Smooth muscle cell (in vitro differentiated cells): ENCODE measurements at regions not wholly inside any gene's neighbourhood (a gene's known extent, or its start where the extent isn't known, plus 50 kb on each side); places are given as distances from the start of the nearest gene placed in this dataset.

Experiments used
- DNase-seq: peaks from one replicate; lab custom pipeline; 2025; ENCODE audit not compliant: unreplicated experiment; lab: John Stamatoyannopoulos, UW
- H2AFZ ChIP-seq: fragments of 200-600 bp; sonication (generic); 2 replicates; pipeline ENCODE4 v1.6.0; 2016; ENCODE audit warnings: antibody characterized with exemption, low read depth, mild to moderate bottlenecking
- H3F3A ChIP-seq: fragments of 200-600 bp; sonication (generic); 2 replicates; pipeline ENCODE4 v1.6.0; 2017; ENCODE audit warnings: antibody characterized with exemption, low read depth
- H3K27ac ChIP-seq: fragments of 200-600 bp; sonication (generic); 2 replicates; pipeline ENCODE4 v1.5.1; 2016; ENCODE audit warnings: low read depth, mild to moderate bottlenecking
- H3K27me3 ChIP-seq: fragments of 200-600 bp; sonication (generic); 2 replicates; pipeline ENCODE4 v1.6.1; 2016; ENCODE audit warnings: low read depth, mild to moderate bottlenecking
- H3K36me3 ChIP-seq: fragments of 200-600 bp; sonication (generic); 2 replicates; pipeline ENCODE4 v1.5.1; 2016; ENCODE audit warnings: low read depth
- H3K4me1 ChIP-seq: fragments of 200-600 bp; sonication (generic); 2 replicates; pipeline ENCODE4 v1.5.1; 2016; ENCODE audit warnings: low read depth
- H3K4me2 ChIP-seq: fragments of 200-600 bp; sonication (generic); 2 replicates; pipeline ENCODE4 v1.6.0; 2016; ENCODE audit warnings: mild to moderate bottlenecking
- H3K4me3 ChIP-seq: fragments of 200-600 bp; sonication (generic); 2 replicates; pipeline ENCODE4 v1.5.1; 2016; ENCODE audit warnings: mild to moderate bottlenecking
- H3K79me2 ChIP-seq: fragments of 200-600 bp; sonication (generic); 2 replicates; pipeline ENCODE4 v1.6.0; 2016; ENCODE audit warnings: low read depth, mild to moderate bottlenecking
- H3K9ac ChIP-seq: fragments of 200-600 bp; sonication (generic); 2 replicates; pipeline ENCODE4 v1.6.0; 2016; ENCODE audit warnings: low read depth
- H3K9me3 ChIP-seq: fragments of 200-600 bp; sonication (generic); replicated peaks from 2 replicates; pipeline ENCODE4 v1.5.1; 2016; ENCODE audit warnings: low read depth
- H4K20me1 ChIP-seq: fragments of 200-600 bp; sonication (generic); 2 replicates; pipeline ENCODE4 v1.6.0; 2016; ENCODE audit warnings: low read depth
- whole genome bisulfite sequencing: methylation state at CpG from one replicate; pipeline ENCODE4 v1.1.7; 2016; ENCODE audit warnings: low lambda C conversion rate; 5-methylcytosine and 5-hydroxymethylcytosine counted together
- TF ChIP-seq, protein P1 (sequence below): fragments of 200-600 bp; sonication (generic); IDR thresholded peaks from 2 replicates; pipeline ENCODE4 v1.5.1; 2017; ENCODE audit warnings: borderline replicate concordance, mild to moderate bottlenecking, antibody characterized with exemption; ENCODE audit not compliant: insufficient read depth, poor library complexity, severe bottlenecking

DNA sequence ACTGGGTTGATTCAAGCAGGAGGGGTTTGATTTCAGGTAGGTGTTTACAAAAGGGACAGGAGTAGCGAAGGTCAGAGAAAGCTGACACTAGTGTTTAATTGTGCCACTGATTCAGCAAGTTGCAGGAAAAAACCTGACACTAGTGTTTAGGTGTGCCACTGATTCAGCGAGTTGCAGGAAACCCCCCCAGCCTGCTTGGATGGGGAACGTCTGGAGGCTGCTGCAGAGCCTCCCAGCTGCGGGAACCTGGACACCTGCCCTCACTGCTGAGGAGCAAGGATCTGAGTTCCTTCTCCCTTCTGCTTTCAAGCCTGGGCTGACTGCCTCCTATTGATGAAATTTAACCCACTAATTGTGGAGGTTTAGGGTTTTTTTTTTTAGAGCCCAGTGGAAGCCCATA is 84.2 kb downstream of the AVPR1A start:
- H3K36me3 ChIP-seq: no peaks in the 10 kb centered on the region
- H3F3A ChIP-seq: no peaks in the 10 kb centered on the region
- no peaks in the 10 kb centered on the region for H3K4me1 ChIP-seq
- H4K20me1 ChIP-seq: no peaks in the 10 kb centered on the region
- H2AFZ ChIP-seq: no peak overlapping the region
- TF ChIP-seq, protein P1, sequence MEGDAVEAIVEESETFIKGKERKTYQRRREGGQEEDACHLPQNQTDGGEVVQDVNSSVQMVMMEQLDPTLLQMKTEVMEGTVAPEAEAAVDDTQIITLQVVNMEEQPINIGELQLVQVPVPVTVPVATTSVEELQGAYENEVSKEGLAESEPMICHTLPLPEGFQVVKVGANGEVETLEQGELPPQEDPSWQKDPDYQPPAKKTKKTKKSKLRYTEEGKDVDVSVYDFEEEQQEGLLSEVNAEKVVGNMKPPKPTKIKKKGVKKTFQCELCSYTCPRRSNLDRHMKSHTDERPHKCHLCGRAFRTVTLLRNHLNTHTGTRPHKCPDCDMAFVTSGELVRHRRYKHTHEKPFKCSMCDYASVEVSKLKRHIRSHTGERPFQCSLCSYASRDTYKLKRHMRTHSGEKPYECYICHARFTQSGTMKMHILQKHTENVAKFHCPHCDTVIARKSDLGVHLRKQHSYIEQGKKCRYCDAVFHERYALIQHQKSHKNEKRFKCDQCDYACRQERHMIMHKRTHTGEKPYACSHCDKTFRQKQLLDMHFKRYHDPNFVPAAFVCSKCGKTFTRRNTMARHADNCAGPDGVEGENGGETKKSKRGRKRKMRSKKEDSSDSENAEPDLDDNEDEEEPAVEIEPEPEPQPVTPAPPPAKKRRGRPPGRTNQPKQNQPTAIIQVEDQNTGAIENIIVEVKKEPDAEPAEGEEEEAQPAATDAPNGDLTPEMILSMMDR: no peak
- 66% methylated on average over 4 of the region's 4 CpGs for WGBS
- H3K9me3 ChIP-seq: no peaks in the 10 kb centered on the region
- no peak overlapping the region for H3K4me3 ChIP-seq
- H3K9ac ChIP-seq: no peak overlapping the region
- no peak overlapping the region for H3K27ac ChIP-seq
- no peak overlapping the region for H3K4me2 ChIP-seq
- DNase-seq: no peak
- H3K27me3 ChIP-seq: peaks cover 6% of the 10 kb centered on the region
- no peaks in the 10 kb centered on the region for H3K79me2 ChIP-seq

DNA sequence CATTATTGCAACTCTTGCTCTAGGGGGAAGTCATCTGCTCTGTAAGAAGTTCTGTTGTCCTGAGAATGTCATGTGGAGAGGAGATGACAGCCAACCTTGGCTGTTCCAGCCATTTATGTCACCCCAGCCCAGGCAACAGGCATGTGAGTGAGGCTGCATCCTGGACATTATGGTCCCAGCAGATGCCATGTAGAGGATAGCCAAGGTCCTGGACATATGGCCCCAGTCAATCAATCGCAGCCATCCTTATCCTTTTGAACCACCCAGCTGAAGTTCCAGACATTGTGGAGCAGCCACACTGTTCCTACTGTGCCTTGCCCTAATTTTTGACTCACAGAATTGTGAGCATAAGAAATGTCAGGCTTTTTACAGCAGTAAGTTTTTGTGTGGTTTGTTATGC is 84.9 kb downstream of the AVPR1A start:
- TF ChIP-seq, protein P1: no peak
- no peaks in the 10 kb centered on the region for H3K4me1 ChIP-seq
- WGBS: 96% methylated on average over 1 of the region's 1 CpG
- no peak overlapping the region for H3K4me2 ChIP-seq
- peaks cover 6% of the 10 kb centered on the region for H3K27me3 ChIP-seq
- no peak overlapping the region for H3K4me3 ChIP-seq
- no peak overlapping the region for H3K27ac ChIP-seq
- no peaks in the 10 kb centered on the region for H3K79me2 ChIP-seq
- no peak for DNase-seq
- H3K9me3 ChIP-seq: no peaks in the 10 kb centered on the region
- H3K36me3 ChIP-seq: no peaks in the 10 kb centered on the region
- H3F3A ChIP-seq: no peaks in the 10 kb centered on the region
- H2AFZ ChIP-seq: no peak overlapping the region
- H4K20me1 ChIP-seq: no peaks in the 10 kb centered on the region
- no peak overlapping the region for H3K9ac ChIP-seq

DNA sequence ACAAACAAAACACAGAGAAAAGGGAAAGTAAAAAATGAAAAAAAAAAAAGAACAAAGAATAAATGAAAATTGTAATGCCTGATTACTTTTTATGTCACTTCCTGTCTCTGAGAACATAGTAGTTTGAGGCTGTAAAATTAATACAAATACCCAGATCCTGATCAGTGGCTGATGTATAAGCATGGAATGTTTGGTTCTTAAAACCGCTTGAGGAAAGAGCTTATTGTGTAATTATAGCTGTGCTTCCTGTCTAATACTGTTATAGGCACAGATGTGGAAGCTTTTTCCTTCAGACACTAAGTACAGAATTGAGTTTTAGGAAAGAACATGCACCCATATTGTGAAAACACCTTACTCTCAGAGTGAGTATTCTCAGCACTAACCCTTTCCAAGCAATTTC is 86.9 kb downstream of the AVPR1A start:
- DNase-seq: no peak
- no peak overlapping the region for H2AFZ ChIP-seq
- no peaks in the 10 kb centered on the region for H3K36me3 ChIP-seq
- no peaks in the 10 kb centered on the region for H4K20me1 ChIP-seq
- no peak overlapping the region for H3K27ac ChIP-seq
- H3K27me3 ChIP-seq: peaks cover 6% of the 10 kb centered on the region
- no peaks in the 10 kb centered on the region for H3F3A ChIP-seq
- H3K79me2 ChIP-seq: no peaks in the 10 kb centered on the region
- H3K4me3 ChIP-seq: no peak overlapping the region
- no peaks in the 10 kb centered on the region for H3K9me3 ChIP-seq
- H3K9ac ChIP-seq: no peak overlapping the region
- TF ChIP-seq, protein P1: no peak
- H3K4me1 ChIP-seq: no peaks in the 10 kb centered on the region
- WGBS: 63% methylated on average over 1 of the region's 1 CpG
- no peak overlapping the region for H3K4me2 ChIP-seq

DNA sequence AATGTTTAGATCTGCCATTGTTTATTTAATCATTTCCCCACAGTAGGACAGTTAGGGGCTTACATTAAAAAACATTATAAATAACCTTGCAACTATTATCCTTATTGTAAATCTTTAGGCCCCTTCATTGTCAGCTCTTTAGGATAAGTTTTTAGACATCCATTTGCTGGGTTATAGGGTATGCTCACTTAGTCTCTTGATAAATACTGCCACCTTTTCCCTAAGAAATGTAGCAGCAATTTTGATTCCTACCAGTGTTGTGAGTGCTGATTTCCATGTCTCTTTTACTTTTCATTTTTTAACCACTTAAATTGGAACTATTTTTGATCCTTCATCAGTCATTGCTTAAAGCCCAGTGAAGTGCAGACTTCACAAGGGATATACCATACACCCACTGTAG is 94.4 kb downstream of the AVPR1A start:
- no peaks in the 10 kb centered on the region for H3K9me3 ChIP-seq
- no peak overlapping the region for H3K4me2 ChIP-seq
- DNase-seq: no peak
- no peak overlapping the region for H3K9ac ChIP-seq
- TF ChIP-seq, protein P1: no peak
- H3F3A ChIP-seq: no peaks in the 10 kb centered on the region
- no peak overlapping the region for H3K4me3 ChIP-seq
- H3K27me3 ChIP-seq: no peaks in the 10 kb centered on the region
- no peak overlapping the region for H2AFZ ChIP-seq
- H3K27ac ChIP-seq: no peak overlapping the region
- H3K79me2 ChIP-seq: no peaks in the 10 kb centered on the region
- H4K20me1 ChIP-seq: no peaks in the 10 kb centered on the region
- no peaks in the 10 kb centered on the region for H3K4me1 ChIP-seq
- no peaks in the 10 kb centered on the region for H3K36me3 ChIP-seq
